ENCODE measurements at regions not wholly inside any gene's neighbourhood (a gene's known extent, or its start where the extent isn't known, plus 50 kb on each side); places are given as distances from the start of the nearest gene placed in this dataset.

DNA sequence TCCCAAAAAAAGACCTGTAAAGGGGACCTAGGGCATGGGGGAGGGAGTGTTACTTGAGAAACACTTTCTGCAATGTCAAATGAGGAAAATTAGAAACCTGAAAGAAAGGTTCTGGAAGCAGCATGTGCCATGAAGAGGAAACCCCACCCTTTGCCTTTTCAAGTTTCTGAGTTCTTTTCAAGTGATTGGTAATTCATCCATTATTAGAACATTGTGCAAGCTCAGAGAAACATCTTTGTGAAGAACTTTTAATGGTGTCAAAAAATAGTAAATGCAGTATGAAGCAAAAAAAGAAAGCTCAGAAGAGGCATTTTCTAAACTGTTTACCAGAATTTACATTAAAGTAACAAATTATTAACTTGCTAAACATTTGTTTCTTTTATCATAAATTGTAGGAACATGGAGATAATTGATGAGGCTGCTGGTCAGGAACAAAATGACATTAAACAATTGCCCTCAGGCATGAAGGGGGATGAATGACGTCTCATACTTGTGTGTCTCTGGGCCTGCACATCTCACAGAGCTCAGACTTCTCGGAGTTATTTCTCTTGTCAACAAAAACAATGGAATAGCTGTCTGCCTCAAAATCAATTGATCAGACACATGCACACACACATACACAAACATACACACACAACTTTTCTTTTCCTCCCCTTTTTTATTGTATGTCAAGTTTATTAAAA lies 1946.0 kb upstream of the CDH6 start:
- no peak for TF ChIP-seq CTCF (IDR thresholded peaks at IDR 0.05; ENCODE audit: low read depth, low read length)
- no peak for TF ChIP-seq EZH2phosphoT487 (IDR thresholded peaks at IDR 0.05; ENCODE audit: low read depth)

Data from OCI-LY3 (cell line).